Cardiac septum (tissue), 1 donor: ENCODE measurements at regions not wholly inside any gene's neighbourhood (a gene's known extent, or its start where the extent isn't known, plus 50 kb on each side); places are given as distances from the start of the nearest gene placed in this dataset.
"Not testable (repeated sequence)": the region's sequence is repeated elsewhere in the genome, so short reads cannot be mapped to it uniquely, and the experiment has no call there.

ENCODE experiments used
- DNase-seq: peaks from one replicate; pipeline ENCODE4 v3.0.0-alpha.2; 2020; ENCODE audit warnings: low spot score
- intact Hi-C: fragments of 100-400 bp; cut with DNase I; formaldehyde crosslinking; loops from one replicate; pipeline ENCODE4 v1.14.0; 2022
- donor health status: DM: no; HTN: no; CAD: no.

- intact Hi-C loops = no loop called here
- DNase-seq = no peak
Measured at GRCh38 chr4:189162888-189163287, 777.8 kb upstream of the FRG1 start.

GRCh38 chr4:189176002-189176401, 764.7 kb upstream of the FRG1 start:
- intact Hi-C loops = no loop called here
- DNase-seq = no peak

GRCh38 chr4:189177130-189177529, 763.5 kb upstream of the FRG1 start:
- intact Hi-C loops = no loop called here
- DNase-seq = no peak

DNA sequence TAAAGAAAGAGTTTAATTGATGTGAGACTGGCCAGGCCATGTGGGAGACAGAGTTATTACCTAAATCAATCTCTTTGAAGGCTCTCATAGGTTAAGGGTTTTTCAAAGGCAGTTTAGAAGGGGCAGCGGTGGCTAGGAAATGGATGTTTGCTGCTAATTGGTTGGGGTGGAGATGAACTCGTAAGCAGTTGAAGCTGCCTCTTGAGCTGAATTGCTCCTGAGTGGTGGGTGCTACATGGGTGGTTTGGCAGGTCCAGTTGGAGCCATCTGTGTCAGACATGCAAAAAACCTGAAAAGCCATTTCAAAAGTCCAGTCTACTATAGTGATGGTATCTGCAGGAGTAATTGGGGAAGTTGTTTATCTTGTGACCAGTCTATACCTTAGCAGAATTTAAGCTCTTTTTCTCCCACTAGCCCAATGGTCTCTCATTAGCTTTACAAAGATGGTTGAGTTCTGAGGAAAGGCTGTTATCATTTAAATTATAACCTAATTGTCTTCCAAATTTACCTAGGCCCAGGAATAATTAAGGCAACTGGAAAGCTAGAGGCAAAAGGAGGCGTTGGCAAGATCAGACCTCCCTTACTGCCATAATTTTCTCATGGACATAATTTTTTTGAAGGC, 762.4 kb upstream of the FRG1 start:
- no peak for DNase-seq
- intact Hi-C loops = no loop called here

DNA sequence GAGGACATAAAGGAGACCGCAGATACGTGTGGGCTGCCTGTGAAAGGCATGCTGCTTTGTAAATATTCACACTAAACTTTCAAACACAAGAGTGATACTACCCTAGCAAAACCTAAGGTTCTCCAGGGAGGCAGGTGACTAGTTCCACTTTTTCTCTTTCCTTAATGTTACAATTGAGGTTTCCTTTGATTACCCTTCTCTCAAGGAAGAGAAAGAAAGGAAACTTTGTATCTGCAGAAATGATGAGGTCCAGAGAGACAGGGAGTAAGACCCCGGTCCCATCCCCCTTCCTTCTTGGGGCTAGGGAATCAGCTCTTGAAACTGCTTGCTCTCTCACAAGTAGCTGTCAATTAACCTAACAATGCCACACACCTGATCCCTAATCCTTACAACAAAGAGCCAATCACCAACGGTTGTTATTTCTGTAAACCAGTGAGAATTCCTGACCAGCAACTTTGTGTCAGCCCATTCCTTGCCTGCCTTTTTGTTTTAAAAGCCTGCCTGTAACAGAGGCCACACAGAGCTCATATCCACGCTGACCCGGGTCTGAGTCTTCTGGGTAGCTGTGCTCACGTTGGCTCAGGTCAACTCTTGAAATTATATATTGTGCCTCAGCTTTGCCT, 754.8 kb upstream of the FRG1 start:
- intact Hi-C loops = no loop called here
- DNase-seq = no peak

DNA sequence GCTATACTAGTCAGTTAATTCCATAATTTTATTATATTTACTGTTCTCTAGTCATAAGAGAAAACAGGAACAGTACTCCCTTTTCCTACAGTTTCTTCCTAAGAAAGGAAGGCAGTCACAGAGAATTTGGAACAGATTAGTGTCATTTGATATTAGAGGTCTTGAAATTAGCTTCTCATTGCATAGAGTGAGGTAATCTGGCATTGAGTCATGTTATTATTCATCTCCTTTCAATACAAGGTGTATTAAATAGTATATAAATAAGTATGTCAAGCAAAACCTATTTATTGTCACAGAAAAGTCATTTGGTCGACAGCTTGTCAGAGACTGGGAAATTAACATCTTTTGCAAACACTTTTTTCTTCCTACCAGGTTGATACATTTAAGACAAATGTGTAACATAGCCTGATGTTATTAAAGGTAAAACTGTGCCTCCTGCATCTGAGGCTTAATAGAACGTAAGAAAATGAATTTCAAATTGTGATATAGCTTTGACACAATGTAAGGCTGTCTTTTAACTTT, 753.1 kb upstream of the FRG1 start:
- DNase-seq = no peak
- intact Hi-C loops = no loop called here

- intact Hi-C loops = no loop called here
Measured at GRCh38 chr4:189198624-189199023, 742.0 kb upstream of the FRG1 start.

DNA sequence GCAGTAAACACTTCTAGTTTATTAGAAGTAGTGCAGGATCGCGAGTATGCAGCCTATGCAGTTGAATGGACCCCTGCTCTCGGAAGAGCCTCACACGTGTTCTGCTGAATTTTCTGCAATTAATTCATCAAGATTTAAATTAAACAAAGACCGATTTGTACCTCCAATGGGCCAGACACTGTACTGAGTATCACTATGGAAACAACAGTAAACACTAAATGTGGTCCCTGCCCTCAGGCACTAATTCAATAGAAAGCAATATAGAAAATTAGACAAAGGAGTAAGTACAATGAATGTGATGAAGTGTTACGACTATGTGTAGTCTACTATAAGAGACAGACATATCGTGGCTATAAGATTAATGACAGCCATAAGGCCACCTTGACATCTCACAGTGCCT, 740.3 kb upstream of the FRG1 start:
- DNase-seq = no peak
- intact Hi-C loops = loop anchor here (10.0 kb wide), 1 partner anchor 1596 kb away; no protein-coding TSS in a partner anchor

More at GRCh38 chr4:189198624-189199023, 742.0 kb upstream of the FRG1 start:
- DNase-seq = no peak

DNA sequence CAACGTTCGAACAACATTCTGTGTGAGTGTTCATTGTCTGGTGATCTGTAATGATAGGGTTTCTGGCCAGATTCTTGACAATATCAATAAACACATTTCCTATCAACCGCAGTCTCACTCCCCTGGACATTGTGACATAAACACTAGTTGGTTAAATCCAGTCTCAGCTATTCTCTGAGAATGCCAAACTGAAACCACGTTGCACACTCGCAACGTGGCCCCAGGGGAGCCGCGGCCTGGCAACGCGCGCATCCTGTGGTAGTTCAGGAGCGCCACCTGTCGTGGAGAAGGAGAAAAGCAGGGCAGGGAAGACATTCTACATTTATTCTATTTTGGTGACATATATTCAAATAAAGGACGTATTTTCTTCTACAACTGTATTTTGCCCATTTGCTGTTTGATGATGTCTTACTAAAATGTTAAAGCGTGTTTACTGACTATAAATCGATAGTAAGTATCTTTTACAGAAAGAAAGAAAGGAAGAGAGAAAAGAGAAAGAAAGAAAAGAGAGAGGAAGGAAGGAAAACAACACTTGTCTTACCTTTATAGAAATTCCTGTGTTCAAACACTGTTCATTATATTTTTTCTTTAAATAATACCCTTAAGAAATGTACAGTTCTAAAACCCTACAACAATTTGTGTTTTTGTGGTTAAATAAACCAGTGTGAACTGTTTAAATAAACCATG, 738.3 kb upstream of the FRG1 start:
- no peak for DNase-seq
- intact Hi-C loops = loop anchor here (10.0 kb wide), 1 partner anchor 1598 kb away; no protein-coding TSS in a partner anchor

- no peak for DNase-seq
- intact Hi-C loops = loop anchor here (10.0 kb wide), 1 partner anchor 1598 kb away; no protein-coding TSS in a partner anchor
Measured at GRCh38 chr4:189202869-189203271, 737.8 kb upstream of the FRG1 start.

DNA sequence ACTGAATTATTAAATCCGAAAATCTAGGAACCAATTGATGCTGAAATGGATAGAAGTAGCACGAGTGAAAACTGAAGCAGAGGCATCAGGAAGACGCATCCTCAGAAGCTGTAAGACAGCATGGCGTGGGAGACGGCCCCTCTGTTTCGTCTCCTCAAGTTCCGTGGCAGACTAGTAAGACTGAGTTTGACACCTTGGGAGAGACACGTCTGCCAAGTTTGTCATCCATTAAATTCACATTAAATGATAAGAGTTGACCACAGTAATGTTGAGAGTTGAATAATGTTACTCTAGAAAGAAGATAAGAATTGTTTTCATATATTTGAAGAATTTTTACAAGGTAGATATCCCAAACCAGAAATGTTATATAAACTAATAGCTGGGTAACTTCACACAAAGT, 736.1 kb upstream of the FRG1 start:
- intact Hi-C loops = loop anchor here (10.0 kb wide), 1 partner anchor 1600 kb away; no protein-coding TSS in a partner anchor
- DNase-seq = no peak

DNA sequence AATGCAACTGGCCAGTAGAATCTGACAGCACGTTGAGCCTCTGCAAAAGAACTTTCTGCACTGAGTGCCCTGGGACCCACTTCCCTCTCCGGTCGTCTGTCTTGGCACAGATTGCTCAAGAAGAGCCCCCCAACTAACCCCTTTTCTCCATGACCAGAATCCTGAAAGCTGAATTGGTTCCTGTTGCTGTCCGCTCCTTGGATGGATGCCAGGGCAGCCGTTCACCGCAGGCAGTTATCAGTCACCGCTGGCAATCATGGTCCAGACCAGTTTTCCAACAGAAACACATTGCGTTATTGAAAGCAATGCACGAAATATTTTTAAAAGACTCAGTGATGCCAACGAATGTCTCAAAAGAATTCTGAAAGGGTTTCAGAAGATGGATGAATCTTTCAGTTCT, 733.7 kb upstream of the FRG1 start:
- no peak for DNase-seq
- intact Hi-C loops = loop anchor here (10.0 kb wide), 1 partner anchor 1602 kb away; no protein-coding TSS in a partner anchor

GRCh38 chr4:189207872-189208271, 732.8 kb upstream of the FRG1 start:
- no peak for DNase-seq
- intact Hi-C loops = loop anchor here (10.0 kb wide), 1 partner anchor 1603 kb away; no protein-coding TSS in a partner anchor

DNA sequence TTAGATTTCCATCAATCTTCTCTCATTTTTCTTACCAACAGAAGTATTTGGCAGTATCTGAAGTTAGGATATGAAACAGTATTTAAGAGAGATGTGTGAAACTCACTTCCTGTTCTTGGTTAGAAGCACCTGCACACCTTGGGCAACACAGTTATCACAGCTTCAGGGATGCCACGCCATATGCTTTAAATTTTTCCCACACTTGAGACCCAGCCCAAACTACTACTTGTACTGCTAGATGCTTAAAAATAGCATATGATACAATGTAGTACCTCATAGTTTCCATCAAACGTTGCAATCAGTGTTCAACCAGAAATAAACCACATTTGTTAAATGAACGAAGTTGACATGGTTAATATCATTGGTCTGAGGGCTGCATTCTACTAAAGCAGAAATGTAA, 725.1 kb upstream of the FRG1 start:
- intact Hi-C loops = no loop called here
- DNase-seq = no peak

DNA sequence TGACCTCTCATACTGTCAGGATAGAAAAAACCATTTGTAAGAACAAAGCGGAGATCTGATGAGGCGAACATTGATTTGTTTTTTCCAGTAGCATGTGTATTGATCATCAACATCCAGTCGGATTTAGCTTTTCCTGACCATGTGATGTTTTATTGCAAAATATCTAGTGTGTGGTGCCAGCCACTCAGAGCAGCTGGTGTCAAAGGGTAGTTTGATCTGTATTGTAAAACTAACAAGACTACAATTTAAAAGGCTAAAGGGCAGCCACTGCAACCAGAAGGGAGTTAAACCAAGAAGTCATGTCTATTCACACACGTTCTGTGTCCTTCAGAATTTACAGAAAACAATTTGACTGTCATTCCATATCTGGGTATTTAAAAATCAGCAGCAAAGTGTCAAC, 719.0 kb upstream of the FRG1 start:
- no peak for DNase-seq
- intact Hi-C loops = no loop called here

DNA sequence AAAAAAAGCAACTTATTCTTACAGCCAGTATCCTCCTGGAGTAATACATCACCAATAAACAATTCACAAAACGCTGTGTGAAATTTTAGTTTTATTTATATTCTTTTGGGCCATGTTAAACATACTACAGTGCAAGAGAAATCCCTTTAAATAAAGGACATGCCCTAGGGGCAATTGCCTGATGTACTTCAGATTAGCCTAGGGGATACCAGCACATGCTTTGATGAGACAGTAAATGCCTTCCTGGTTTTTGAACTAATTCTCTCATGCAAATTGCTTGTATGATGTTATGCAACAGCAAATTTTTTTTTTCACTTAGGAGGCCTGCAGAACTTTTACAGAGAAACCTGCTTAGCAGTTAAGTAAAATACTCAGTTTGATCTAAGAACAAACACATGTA, 711.9 kb upstream of the FRG1 start:
- no peak for DNase-seq
- intact Hi-C loops = no loop called here

DNA sequence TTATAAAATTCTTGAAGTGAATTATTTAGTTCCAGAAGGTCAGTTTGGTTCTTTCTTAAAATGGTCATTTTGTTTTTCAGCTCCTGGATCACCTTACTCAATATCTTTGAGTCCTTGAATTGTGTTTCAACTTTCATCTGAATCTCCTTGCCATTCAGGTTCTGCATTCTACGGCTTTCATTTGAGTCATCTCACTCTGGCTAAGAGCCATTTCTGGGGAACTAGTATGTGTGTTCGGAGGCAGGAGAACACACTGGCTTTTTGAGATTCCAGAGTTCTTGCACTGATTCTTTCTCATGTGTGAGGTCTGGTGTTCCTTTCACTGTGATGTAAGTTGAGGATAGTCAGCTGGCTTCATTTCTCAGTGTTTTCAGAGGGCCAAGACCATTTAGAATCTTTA, 708.4 kb upstream of the FRG1 start:
- DNase-seq = no peak
- intact Hi-C loops = no loop called here

GRCh38 chr4:189233754-189234153, 706.9 kb upstream of the FRG1 start:
- intact Hi-C loops = not testable (repeated sequence)
- peak; percentile 86 for DNase-seq

GRCh38 chr4:189234948-189235347, 705.7 kb upstream of the FRG1 start:
- intact Hi-C loops = not testable (repeated sequence)
- peak; percentile 91 for DNase-seq

DNA sequence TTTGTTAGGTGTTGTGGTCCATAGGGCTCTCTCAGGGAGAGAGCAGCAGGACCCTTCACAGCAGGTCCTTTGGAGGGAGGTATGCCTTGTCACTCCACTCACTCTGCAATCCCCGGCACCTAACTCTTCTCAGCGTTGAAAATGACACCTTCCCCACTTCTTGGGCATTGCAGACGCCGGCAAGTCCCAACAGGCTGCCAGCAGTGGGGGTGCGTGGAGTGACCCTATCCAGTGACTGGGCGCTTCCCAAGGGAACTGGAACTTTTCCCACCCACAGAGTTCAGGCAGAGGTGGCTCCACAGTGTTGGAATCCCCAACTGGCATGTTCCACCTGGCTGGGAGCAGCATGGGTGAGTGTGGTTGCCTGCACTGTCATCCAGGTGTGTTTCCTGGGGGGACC, 705.1 kb upstream of the FRG1 start:
- intact Hi-C loops = no loop called here
- no peak for DNase-seq

DNA sequence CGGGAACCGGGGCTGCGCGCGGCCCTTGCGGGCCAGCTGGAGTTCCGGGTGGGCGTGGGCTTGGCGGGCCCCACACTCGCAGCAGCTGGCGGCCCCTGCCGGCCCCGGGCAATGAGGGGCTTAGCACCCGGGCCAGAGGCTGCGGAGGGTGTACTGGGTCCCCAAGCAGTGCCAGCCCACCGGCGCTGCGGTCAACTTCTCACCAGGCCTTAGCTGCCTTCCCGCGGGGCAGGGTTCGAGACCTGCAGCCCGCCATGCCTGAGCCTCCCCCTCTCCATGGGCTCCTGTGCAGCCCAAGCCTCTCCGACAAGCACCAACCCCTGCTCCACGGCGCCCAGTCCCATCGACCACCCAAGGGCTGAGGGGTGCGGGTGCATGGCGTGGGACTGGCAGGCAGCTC, 704.4 kb upstream of the FRG1 start:
- DNase-seq, intact Hi-C loops: not testable (repeated sequence)
